GM10266 (cell line): ENCODE measurements at regions not wholly inside any gene's neighbourhood (a gene's known extent, or its start where the extent isn't known, plus 50 kb on each side); places are given as distances from the start of the nearest gene placed in this dataset.

Experiments
- DNase-seq: peaks from one replicate; pipeline ENCODE4 v3.0.0; 2012; ENCODE audit errors: extremely low spot score
- CTCF ChIP-seq: IDR thresholded peaks from 2 replicates; pipeline ENCODE4 v1.5.1; 2012; ENCODE audit warnings: mild to moderate bottlenecking, low read depth; ENCODE audit not compliant: control insufficient read depth, insufficient read depth; ENCODE audit errors: missing control alignments

- no peak for TF ChIP-seq CTCF
Observed at GRCh38 chr2:104930732-104931131, 76.8 kb downstream of the POU3F3 start.

GRCh38 chr2:104932243-104932642, 78.3 kb downstream of the POU3F3 start:
- TF ChIP-seq CTCF: no peak
- no peak for DNase-seq

More at GRCh38 chr2:104930732-104931131, 76.8 kb downstream of the POU3F3 start:
- no peak for DNase-seq

GRCh38 chr2:104933151-104933917, 79.4 kb downstream of the POU3F3 start:
- no peak for TF ChIP-seq CTCF
- DNase-seq: no peak

- no peak for DNase-seq
- TF ChIP-seq CTCF: no peak
Observed at GRCh38 chr2:104936527-104936926, 82.6 kb downstream of the POU3F3 start.

GRCh38 chr2:104938231-104938941, 84.5 kb downstream of the POU3F3 start:
- TF ChIP-seq CTCF: no peak
- peak; percentile 10 for DNase-seq

- no peak for TF ChIP-seq CTCF
- no peak for DNase-seq
Observed at GRCh38 chr2:104939570-104940217, 85.8 kb downstream of the POU3F3 start.

GRCh38 chr2:104944495-104944894, 90.6 kb downstream of the POU3F3 start:
- DNase-seq: no peak
- peak; percentile 31 for TF ChIP-seq CTCF
